SK-N-SH (cell line): ENCODE measurements at regions not wholly inside any gene's neighbourhood (a gene's known extent, or its start where the extent isn't known, plus 50 kb on each side); places are given as distances from the start of the nearest gene placed in this dataset.

Experiments used
- CTCF ChIA-PET: fragments of 300-600, 350-600 bp; formaldehyde crosslinking; extraction: SDS; loops from one replicate; lab custom pipeline; 2021; lab: Yijun Ruan, JAX
- POLR2A ChIA-PET: fragments of 350-600 bp; sonication (Branson Sonifier 250); formaldehyde crosslinking; extraction: SDS; loops from one replicate; lab custom pipeline; 2020; ENCODE audit warnings: antibody characterized with exemption, inconsistent platforms; lab: Yijun Ruan, JAX
- DNase-seq: peaks from one replicate; pipeline ENCODE4 v3.0.0; 2012
- H2AFZ ChIP-seq: fragments of 200-600 bp; sonication (generic); 2 replicates; pipeline ENCODE4 v1.8.1; 2016; ENCODE audit warnings: antibody characterized with exemption, mild to moderate bottlenecking, low read depth
- H3F3A ChIP-seq: fragments of 200-600 bp; sonication (generic); replicated peaks from 2 replicates; pipeline ENCODE3; 2016; ENCODE audit warnings: antibody characterized with exemption, mild to moderate bottlenecking; ENCODE audit not compliant: insufficient read depth
- H3K27ac ChIP-seq, 2 experiments: fragments of 200-500 bp in 1 of 2; fragments of 200-600 bp in 1 of 2; sonication (Bioruptor generic) in 1 of 2; sonication (generic), shearing (Covaris generic) in 1 of 2; 2 replicates each; pipeline versions ENCODE4 v1.5.1 to v1.6.1; 2014 to 2016; ENCODE audit warnings: low read depth in 2 of 2, inconsistent platforms in 1 of 2, low read length in 1 of 2, mild to moderate bottlenecking in 1 of 2, mixed read lengths in 1 of 2
- H3K27me3 ChIP-seq: fragments of 200-600 bp; sonication (generic), shearing (Covaris generic); 2 replicates; pipeline ENCODE4 v1.6.1; 2016; ENCODE audit warnings: mixed run types; ENCODE audit not compliant: insufficient read depth
- H3K36me3 ChIP-seq, 2 experiments: fragments of 200-500 bp in 1 of 2; fragments of 200-600 bp in 1 of 2; sonication (Bioruptor generic) in 1 of 2; sonication (generic) in 1 of 2; replicated peaks in 1 of 2; 2 replicates each; pipeline versions ENCODE3 to v1.5.1; 2014 to 2016; ENCODE audit warnings: low read length in 1 of 2, mild to moderate bottlenecking in 1 of 2; ENCODE audit not compliant: insufficient read depth in 2 of 2, control insufficient read depth in 1 of 2
- H3K4me1 ChIP-seq, 2 experiments: fragments of 200-500 bp in 1 of 2; fragments of 200-600 bp in 1 of 2; sonication (Bioruptor generic) in 1 of 2; sonication (generic), shearing (Covaris generic) in 1 of 2; 2 replicates each; pipeline versions ENCODE4 v1.5.1 to v1.6.1; 2014 to 2016; ENCODE audit warnings: low read depth in 1 of 2, low read length in 1 of 2, mixed run types in 1 of 2; ENCODE audit not compliant: insufficient read depth in 2 of 2, control insufficient read depth in 1 of 2
- H3K4me2 ChIP-seq: fragments of 200-600 bp; sonication (generic), shearing (Covaris generic); 2 replicates; pipeline ENCODE4 v1.6.1; 2017; ENCODE audit warnings: mixed run types
- H3K4me3 ChIP-seq, 2 experiments: fragments of 200-500 bp in 1 of 2; fragments of 200-600 bp in 1 of 2; sonication (Bioruptor generic) in 1 of 2; sonication (generic), shearing (Covaris generic) in 1 of 2; 2 replicates each; pipeline versions ENCODE4 v1.5.1 to v1.8.1; 2014 to 2016; ENCODE audit warnings: low read depth in 2 of 2, inconsistent platforms in 1 of 2, low read length in 1 of 2, mild to moderate bottlenecking in 1 of 2, mixed read lengths in 1 of 2, moderate library complexity in 1 of 2
- H3K79me2 ChIP-seq: fragments of 200-600 bp; sonication (generic); 2 replicates; pipeline ENCODE4 v1.8.1; 2017; ENCODE audit warnings: mild to moderate bottlenecking; ENCODE audit not compliant: insufficient read depth
- H3K9ac ChIP-seq: fragments of 200-600 bp; sonication (generic); 2 replicates; pipeline ENCODE4 v1.6.1; 2017; ENCODE audit warnings: mixed run types
- H3K9me2 ChIP-seq: fragments of 200-600 bp; sonication (generic); 2 replicates; pipeline ENCODE4 v1.6.1; 2017; ENCODE audit warnings: mixed run types
- H3K9me3 ChIP-seq: fragments of 200-600 bp; sonication (generic); 2 replicates; pipeline ENCODE4 v1.6.1; 2017; ENCODE audit warnings: mixed run types, mild to moderate bottlenecking, moderate library complexity
- H4K20me1 ChIP-seq: fragments of 200-600 bp; sonication (generic); 2 replicates; pipeline ENCODE4 v1.6.1; 2017; ENCODE audit warnings: mild to moderate bottlenecking, mixed run types; ENCODE audit not compliant: insufficient read depth
- CTCF ChIP-seq: fragments of 200-600 bp; sonication (generic); IDR thresholded peaks from 2 replicates; pipeline ENCODE4 v1.6.1; 2017; ENCODE audit warnings: antibody characterized with exemption, mild to moderate bottlenecking, moderate library complexity
- GABPA ChIP-seq: IDR thresholded peaks from 2 replicates; pipeline ENCODE4 v1.4.0; 2012; ENCODE audit warnings: low read depth, mild to moderate bottlenecking
- IRF3 ChIP-seq: fragments of 150-350 bp; IDR thresholded peaks from 2 replicates; pipeline ENCODE4 v1.6.1; 2016; ENCODE audit warnings: mild to moderate bottlenecking, low read depth, low read length
- MAX ChIP-seq: IDR thresholded peaks from 2 replicates; pipeline ENCODE4 v1.4.0; 2012; ENCODE audit warnings: low read depth
- MXI1 ChIP-seq: IDR thresholded peaks from 2 replicates; pipeline ENCODE4 v1.6.1; 2012; ENCODE audit warnings: mild to moderate bottlenecking, low read depth, low read length, improper control_type of control experiment
- NFIC ChIP-seq: IDR thresholded peaks from 2 replicates; pipeline ENCODE4 v1.4.0; 2012; ENCODE audit warnings: borderline replicate concordance
- POLR2AphosphoS5 ChIP-seq: IDR thresholded peaks from 2 replicates; pipeline ENCODE4 v1.6.1; 2012; ENCODE audit warnings: low read depth, low read length
- RAD21 ChIP-seq: IDR thresholded peaks from 2 replicates; pipeline ENCODE4 v1.6.1; 2012; ENCODE audit warnings: mild to moderate bottlenecking, low read length
- RCOR1 ChIP-seq: fragments of 150-350 bp; IDR thresholded peaks from 2 replicates; pipeline ENCODE4 v1.6.1; 2017; ENCODE audit warnings: antibody characterized with exemption, low read length
- REST ChIP-seq: IDR thresholded peaks from 2 replicates; pipeline ENCODE4 v1.6.1; 2012; ENCODE audit warnings: mild to moderate bottlenecking, low read depth, low read length, moderate library complexity
- TCF12 ChIP-seq: IDR thresholded peaks from 2 replicates; pipeline ENCODE4 v1.4.0; 2012
- USF1 ChIP-seq: IDR thresholded peaks from 2 replicates; pipeline ENCODE4 v1.4.0; 2012; ENCODE audit warnings: low read depth, borderline replicate concordance
- USF2 ChIP-seq: fragments of 150-350 bp; IDR thresholded peaks from 2 replicates; pipeline ENCODE4 v1.6.1; 2017; ENCODE audit warnings: antibody characterized with exemption, low read length, low read depth, borderline replicate concordance
- WGBS: methylation state at CpG from one replicate; pipeline ENCODE4 v1.1.6; 2017; ENCODE audit warnings: low lambda C conversion rate; 5-methylcytosine and 5-hydroxymethylcytosine counted together

GRCh38 chr9:77097335-77097734 is 77.9 kb downstream of the FOXB2 start:
- peaks cover 5% of the 10 kb centered on the region; the same call in 1 of the 2 replicates for H3K27me3 ChIP-seq
- no peaks in the 10 kb centered on the region for H4K20me1 ChIP-seq
- H3K9me2 ChIP-seq, result no peaks in the 10 kb centered on the region
- H3K4me2 ChIP-seq, result no peak overlapping the region
- no peak overlapping the region for H3K27ac ChIP-seq
- no peaks in the 10 kb centered on the region for H3K79me2 ChIP-seq
- H2AFZ ChIP-seq, result no peak overlapping the region
- POLR2A ChIA-PET, result interaction anchor here (0.5 kb wide), 1 partner anchor 118 kb away, joined by 5 read pairs; no protein-coding TSS in a partner anchor
- H3K9me3 ChIP-seq, result no peaks in the 10 kb centered on the region
- CTCF ChIA-PET, result no interaction called here
- no peaks in the 10 kb centered on the region for H3K4me1 ChIP-seq
- no peak for DNase-seq
- H3K4me3 ChIP-seq, result no peak overlapping the region
- WGBS, result 0% methylated on average over 2 of the region's 2 CpGs
- no peaks in the 10 kb centered on the region for H3K36me3 ChIP-seq
- H3K9ac ChIP-seq, result no peak overlapping the region
- no peaks in the 10 kb centered on the region for H3F3A ChIP-seq
- TF ChIP-seq MAX, result no peak

GRCh38 chr9:77099388-77099787 is 77.9 kb upstream of the VPS13A start:
- ChIA-PET CTCF (no interaction called here), POLR2A (no interaction called here)
- Histone ChIP-seq H3K4me2 (no peak overlapping the region), H3K4me1 (no peaks in the 10 kb centered on the region), H2AFZ (no peak overlapping the region), H3K36me3 (no peaks in the 10 kb centered on the region), H3K4me3 (no peak overlapping the region), H4K20me1 (no peaks in the 10 kb centered on the region), H3K27me3 (peaks cover 5% of the 10 kb centered on the region; the same call in 1 of the 2 replicates), H3K79me2 (no peaks in the 10 kb centered on the region), H3K27ac (no peak overlapping the region), H3K9me3 (no peaks in the 10 kb centered on the region), H3K9ac (no peak overlapping the region), H3F3A (no peaks in the 10 kb centered on the region), H3K9me2 (no peaks in the 10 kb centered on the region)
- no peak for TF ChIP-seq RCOR1
- TF ChIP-seq USF2, result no peak
- DNase-seq, result no peak
- WGBS, result 2% methylated on average over 3 of the region's 3 CpGs

GRCh38 chr9:77111408-77111807 is 65.9 kb upstream of the VPS13A start:
- H3K27me3 ChIP-seq, result no peaks in the 10 kb centered on the region
- no peak overlapping the region for H3K27ac ChIP-seq
- H4K20me1 ChIP-seq, result no peaks in the 10 kb centered on the region
- no peak overlapping the region for H3K9ac ChIP-seq
- no peak overlapping the region for H3K4me2 ChIP-seq
- H3F3A ChIP-seq, result no peaks in the 10 kb centered on the region
- H3K79me2 ChIP-seq, result no peaks in the 10 kb centered on the region
- no peaks in the 10 kb centered on the region for H3K9me2 ChIP-seq
- ChIA-PET POLR2A (no interaction called here), CTCF (no interaction called here)
- 0% methylated on average over 2 of the region's 2 CpGs for WGBS
- no peak overlapping the region for H2AFZ ChIP-seq
- H3K4me3 ChIP-seq, result no peak overlapping the region
- no peaks in the 10 kb centered on the region for H3K9me3 ChIP-seq
- no peaks in the 10 kb centered on the region for H3K4me1 ChIP-seq
- H3K36me3 ChIP-seq, result no peaks in the 10 kb centered on the region
- no peak for DNase-seq
- TF ChIP-seq REST, result no peak
- TF ChIP-seq IRF3, result no peak
- TF ChIP-seq TCF12, result no peak
- no peak for TF ChIP-seq POLR2AphosphoS5
- TF ChIP-seq CTCF, result no peak
- TF ChIP-seq NFIC, result no peak
- no peak for TF ChIP-seq RAD21
- TF ChIP-seq USF1, result no peak
- no peak for TF ChIP-seq GABPA
- TF ChIP-seq MXI1, result no peak
